ENCODE measurements at regions not wholly inside any gene's neighbourhood (a gene's known extent, or its start where the extent isn't known, plus 50 kb on each side); places are given as distances from the start of the nearest gene placed in this dataset.
"Not testable (repeated sequence)": the region's sequence is repeated elsewhere in the genome, so short reads cannot be mapped to it uniquely, and the experiment has no call there.

GRCh38 chr11:57047610-57048009, 58.9 kb downstream of the OR5AK2 start:
- no peak for DNase-seq

GRCh38 chr11:57049749-57050148, 61.0 kb downstream of the OR5AK2 start:
- DNase-seq, result no peak

- no peak for DNase-seq
These were observed 66.1 kb downstream of the OR5AK2 start for GRCh38 chr11:57054817-57055216.

GRCh38 chr11:57055744-57056143, 67.0 kb downstream of the OR5AK2 start:
- no peak for DNase-seq

GRCh38 chr11:57056735-57057134, 68.0 kb downstream of the OR5AK2 start:
- DNase-seq, result no peak

- no peak for DNase-seq
These were observed 68.8 kb downstream of the OR5AK2 start for GRCh38 chr11:57057561-57057960.

GRCh38 chr11:57062957-57063356, 74.2 kb downstream of the OR5AK2 start:
- not testable (repeated sequence) for DNase-seq

- no peak for DNase-seq
These were observed 81.2 kb downstream of the OR5AK2 start for GRCh38 chr11:57069942-57070341.

GRCh38 chr11:57071829-57072228, 83.1 kb downstream of the OR5AK2 start:
- no peak for DNase-seq

- no peak for DNase-seq
These were observed 83.9 kb downstream of the OR5AK2 start for GRCh38 chr11:57072640-57073039.

GRCh38 chr11:57073128-57073527, 84.4 kb downstream of the OR5AK2 start:
- DNase-seq, result no peak

GRCh38 chr11:57081356-57081755, 92.6 kb downstream of the OR5AK2 start:
- DNase-seq, result no peak

- DNase-seq, result no peak
These were observed 93.4 kb downstream of the OR5AK2 start for GRCh38 chr11:57082125-57082524.

GRCh38 chr11:57083641-57084385, 95.1 kb downstream of the OR5AK2 start:
- no peak for DNase-seq

- DNase-seq, result no peak
These were observed 96.1 kb upstream of the LRRC55 start for GRCh38 chr11:57085611-57086010.

- no peak for DNase-seq
These were observed 93.8 kb upstream of the LRRC55 start for GRCh38 chr11:57087991-57088390.

GRCh38 chr11:57092028-57092698, 89.6 kb upstream of the LRRC55 start:
- DNase-seq, result no peak

GRCh38 chr11:57094181-57094935, 87.4 kb upstream of the LRRC55 start:
- DNase-seq, result no peak

- no peak for DNase-seq
These were observed 86.3 kb upstream of the LRRC55 start for GRCh38 chr11:57095417-57095816.

GRCh38 chr11:57095896-57096295, 85.9 kb upstream of the LRRC55 start:
- DNase-seq, result no peak

GRCh38 chr11:57097149-57097548, 84.6 kb upstream of the LRRC55 start:
- DNase-seq, result no peak

GRCh38 chr11:57098191-57098590, 83.6 kb upstream of the LRRC55 start:
- DNase-seq, result no peak

- no peak for DNase-seq
These were observed 81.0 kb upstream of the LRRC55 start for GRCh38 chr11:57100638-57101331.

Data from NK-92 treated with Interleukin-12 subunit alpha and Interleukin-12 subunit beta, amount 100 ng/mL, for 24 hours (cell line).